ENCODE measurements at regions not wholly inside any gene's neighbourhood (a gene's known extent, or its start where the extent isn't known, plus 50 kb on each side); places are given as distances from the start of the nearest gene placed in this dataset.
"Not testable (repeated sequence)": the region's sequence is repeated elsewhere in the genome, so short reads cannot be mapped to it uniquely, and the experiment has no call there.

GRCh38 chr5:144598451-144599068 lies 427.9 kb downstream of the KCTD16 start:
- no peak overlapping the region for H3K4me3 ChIP-seq (ENCODE audit: low read length)
- no peak overlapping the region for H3K27ac ChIP-seq (ENCODE audit: low read depth, low read length)
- H3K9ac ChIP-seq (ENCODE audit: low read length), result no peak overlapping the region

DNA sequence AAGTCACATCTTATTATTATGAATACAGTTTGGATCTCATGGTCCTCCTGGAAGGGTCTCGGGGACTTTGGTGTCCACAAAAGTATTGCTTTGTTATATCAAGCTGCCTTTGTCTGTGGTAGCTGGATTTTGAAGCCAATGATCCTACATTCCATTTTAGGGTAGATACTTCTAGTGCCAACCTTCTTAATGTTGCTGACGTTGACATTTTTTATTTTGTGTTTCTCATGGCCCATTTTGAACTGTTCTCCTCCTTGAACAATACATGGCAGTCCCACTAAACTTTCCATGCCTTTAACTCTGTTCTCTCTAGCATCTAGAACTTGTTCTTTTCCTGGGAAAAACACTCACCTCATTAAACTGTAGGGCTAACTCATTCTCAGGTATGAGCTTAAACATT lies 425.8 kb downstream of the KCTD16 start:
- Histone ChIP-seq H3K36me3 (ENCODE audit: control insufficient read depth, insufficient read depth, low read length) (no peaks in the 10 kb centered on the region), H3K4me3 (ENCODE audit: low read length) (no peak overlapping the region), H3K27ac (ENCODE audit: low read depth, low read length) (no peak overlapping the region), H3K27me3 (ENCODE audit: control insufficient read depth, insufficient read depth, low read length) (no peaks in the 10 kb centered on the region), H3K4me1 (ENCODE audit: control insufficient read depth, insufficient read depth, low read length) (no peaks in the 10 kb centered on the region), H3K9ac (ENCODE audit: low read length) (no peak overlapping the region)

More at GRCh38 chr5:144598451-144599068, 427.9 kb downstream of the KCTD16 start:
- H3K4me1 ChIP-seq (ENCODE audit: control insufficient read depth, insufficient read depth, low read length), result no peaks in the 10 kb centered on the region
- H3K36me3 ChIP-seq (ENCODE audit: control insufficient read depth, insufficient read depth, low read length), result no peaks in the 10 kb centered on the region
- H3K27me3 ChIP-seq (ENCODE audit: control insufficient read depth, insufficient read depth, low read length), result no peaks in the 10 kb centered on the region

DNA sequence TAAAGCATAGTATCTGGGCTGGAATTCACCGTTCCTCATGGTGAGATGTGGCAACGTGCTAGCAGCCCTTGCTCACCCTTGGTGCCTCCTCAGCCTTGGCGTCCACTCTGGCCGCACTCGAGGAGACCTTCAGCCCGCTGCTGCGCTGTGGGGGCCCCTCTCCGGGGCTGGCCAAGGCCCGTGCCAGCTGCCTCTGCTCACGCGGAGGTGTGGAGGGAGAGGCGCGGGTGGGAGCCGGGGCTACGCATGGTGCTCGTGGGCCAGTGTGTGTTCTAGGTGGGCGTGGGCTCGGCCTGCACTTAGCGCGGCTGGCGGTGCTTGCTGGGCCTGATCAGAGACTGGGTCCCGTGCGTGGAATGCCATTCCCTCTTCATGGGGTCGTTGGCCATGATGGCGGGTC lies 424.2 kb downstream of the KCTD16 start:
- Histone ChIP-seq H3K36me3 (ENCODE audit: control insufficient read depth, insufficient read depth, low read length) (no peaks in the 10 kb centered on the region), H3K9ac (ENCODE audit: low read length) (no peak overlapping the region), H3K27me3 (ENCODE audit: control insufficient read depth, insufficient read depth, low read length) (no peaks in the 10 kb centered on the region), H3K4me3 (ENCODE audit: low read length) (no peak overlapping the region), H3K4me1 (ENCODE audit: control insufficient read depth, insufficient read depth, low read length) (no peaks in the 10 kb centered on the region), H3K27ac (ENCODE audit: low read depth, low read length) (no peak overlapping the region)

- not testable (repeated sequence) for H3K4me1 ChIP-seq (ENCODE audit: control insufficient read depth, insufficient read depth, low read length)
Observed at GRCh38 chr5:144594234-144594633, 423.6 kb downstream of the KCTD16 start.

GRCh38 chr5:144585681-144586080 lies 415.0 kb downstream of the KCTD16 start:
- no peak overlapping the region for H3K27ac ChIP-seq (ENCODE audit: low read depth, low read length)
- no peaks in the 10 kb centered on the region for H3K36me3 ChIP-seq (ENCODE audit: control insufficient read depth, insufficient read depth, low read length)
- no peaks in the 10 kb centered on the region for H3K4me1 ChIP-seq (ENCODE audit: control insufficient read depth, insufficient read depth, low read length)
- no peak overlapping the region for H3K9ac ChIP-seq (ENCODE audit: low read length)
- no peak overlapping the region for H3K4me3 ChIP-seq (ENCODE audit: low read length)
- H3K27me3 ChIP-seq (ENCODE audit: control insufficient read depth, insufficient read depth, low read length), result no peaks in the 10 kb centered on the region

More at GRCh38 chr5:144594234-144594633, 423.6 kb downstream of the KCTD16 start:
- not testable (repeated sequence) for H3K36me3 ChIP-seq (ENCODE audit: control insufficient read depth, insufficient read depth, low read length); H3K27ac ChIP-seq (ENCODE audit: low read depth, low read length); H3K4me3 ChIP-seq (ENCODE audit: low read length); H3K27me3 ChIP-seq (ENCODE audit: control insufficient read depth, insufficient read depth, low read length); H3K9ac ChIP-seq (ENCODE audit: low read length)

GRCh38 chr5:144583541-144584449 lies 413.1 kb downstream of the KCTD16 start:
- Histone ChIP-seq H3K4me1 (ENCODE audit: control insufficient read depth, insufficient read depth, low read length) (no peaks in the 10 kb centered on the region), H3K9ac (ENCODE audit: low read length) (no peak overlapping the region), H3K27me3 (ENCODE audit: control insufficient read depth, insufficient read depth, low read length) (no peaks in the 10 kb centered on the region), H3K27ac (ENCODE audit: low read depth, low read length) (no peak overlapping the region), H3K36me3 (ENCODE audit: control insufficient read depth, insufficient read depth, low read length) (no peaks in the 10 kb centered on the region), H3K4me3 (ENCODE audit: low read length) (no peak overlapping the region)

- Histone ChIP-seq H3K27me3 (ENCODE audit: control insufficient read depth, insufficient read depth, low read length) (no peaks in the 10 kb centered on the region), H3K36me3 (ENCODE audit: control insufficient read depth, insufficient read depth, low read length) (no peaks in the 10 kb centered on the region), H3K4me1 (ENCODE audit: control insufficient read depth, insufficient read depth, low read length) (no peaks in the 10 kb centered on the region), H3K9ac (ENCODE audit: low read length) (no peak overlapping the region), H3K4me3 (ENCODE audit: low read length) (no peak overlapping the region), H3K27ac (ENCODE audit: low read depth, low read length) (no peak overlapping the region)
Observed at GRCh38 chr5:144582066-144582465, 411.4 kb downstream of the KCTD16 start.

DNA sequence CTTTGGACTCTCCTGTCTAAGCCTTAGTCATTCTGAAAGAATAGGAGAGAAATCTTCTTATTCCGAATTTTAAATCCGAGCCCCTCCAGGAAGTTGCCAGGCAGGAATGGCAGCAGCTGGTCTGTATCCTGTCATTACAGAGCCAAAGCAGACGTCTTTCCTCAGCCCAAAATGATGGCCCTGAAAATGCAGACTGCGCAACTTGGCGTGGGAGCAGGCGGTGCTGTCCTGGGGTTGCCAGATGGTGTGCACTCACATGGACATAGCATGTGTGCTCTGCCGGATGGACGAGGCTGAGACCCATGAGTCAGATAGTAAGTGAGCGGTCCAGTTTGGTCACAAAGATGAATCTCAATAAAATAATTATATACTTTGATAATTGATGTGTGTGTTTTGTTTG lies 410.4 kb downstream of the KCTD16 start:
- no peak overlapping the region for H3K4me3 ChIP-seq (ENCODE audit: low read length)
- H3K9ac ChIP-seq (ENCODE audit: low read length), result no peak overlapping the region
- no peaks in the 10 kb centered on the region for H3K36me3 ChIP-seq (ENCODE audit: control insufficient read depth, insufficient read depth, low read length)
- H3K27me3 ChIP-seq (ENCODE audit: control insufficient read depth, insufficient read depth, low read length), result no peaks in the 10 kb centered on the region
- no peak overlapping the region for H3K27ac ChIP-seq (ENCODE audit: low read depth, low read length)
- H3K4me1 ChIP-seq (ENCODE audit: control insufficient read depth, insufficient read depth, low read length), result no peaks in the 10 kb centered on the region

GRCh38 chr5:144577676-144578075 lies 407.0 kb downstream of the KCTD16 start:
- Histone ChIP-seq H3K9ac (ENCODE audit: low read length) (no peak overlapping the region), H3K27me3 (ENCODE audit: control insufficient read depth, insufficient read depth, low read length) (no peaks in the 10 kb centered on the region), H3K4me1 (ENCODE audit: control insufficient read depth, insufficient read depth, low read length) (no peaks in the 10 kb centered on the region), H3K4me3 (ENCODE audit: low read length) (no peak overlapping the region), H3K27ac (ENCODE audit: low read depth, low read length) (no peak overlapping the region), H3K36me3 (ENCODE audit: control insufficient read depth, insufficient read depth, low read length) (no peaks in the 10 kb centered on the region)

GRCh38 chr5:144575736-144576135 lies 405.1 kb downstream of the KCTD16 start:
- H3K27me3 ChIP-seq (ENCODE audit: control insufficient read depth, insufficient read depth, low read length), result no peaks in the 10 kb centered on the region
- no peak overlapping the region for H3K4me3 ChIP-seq (ENCODE audit: low read length)
- H3K36me3 ChIP-seq (ENCODE audit: control insufficient read depth, insufficient read depth, low read length), result no peaks in the 10 kb centered on the region
- no peaks in the 10 kb centered on the region for H3K4me1 ChIP-seq (ENCODE audit: control insufficient read depth, insufficient read depth, low read length)
- H3K9ac ChIP-seq (ENCODE audit: low read length), result no peak overlapping the region
- no peak overlapping the region for H3K27ac ChIP-seq (ENCODE audit: low read depth, low read length)

DNA sequence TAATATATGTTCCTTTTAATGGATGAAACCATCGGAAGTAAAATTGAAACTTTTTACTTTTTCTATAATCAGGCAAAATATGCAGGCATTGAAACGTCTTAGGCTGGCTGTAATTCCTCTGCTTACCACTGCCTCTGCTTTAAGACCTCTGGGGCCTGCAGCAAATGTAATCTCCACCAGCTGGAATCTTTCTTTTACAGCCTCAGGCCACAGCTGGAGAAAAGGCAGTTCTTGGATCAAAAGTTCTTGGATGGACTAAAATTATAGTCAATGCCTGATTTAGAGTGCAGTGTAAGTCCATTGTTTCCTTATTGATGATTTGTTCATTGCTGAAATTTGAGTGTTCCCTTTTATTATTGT lies 396.7 kb downstream of the KCTD16 start:
- Histone ChIP-seq H3K27ac (ENCODE audit: low read depth, low read length) (no peak overlapping the region), H3K36me3 (ENCODE audit: control insufficient read depth, insufficient read depth, low read length) (no peaks in the 10 kb centered on the region), H3K4me3 (ENCODE audit: low read length) (no peak overlapping the region), H3K9ac (ENCODE audit: low read length) (no peak overlapping the region), H3K27me3 (ENCODE audit: control insufficient read depth, insufficient read depth, low read length) (no peaks in the 10 kb centered on the region), H3K4me1 (ENCODE audit: control insufficient read depth, insufficient read depth, low read length) (no peaks in the 10 kb centered on the region)

DNA sequence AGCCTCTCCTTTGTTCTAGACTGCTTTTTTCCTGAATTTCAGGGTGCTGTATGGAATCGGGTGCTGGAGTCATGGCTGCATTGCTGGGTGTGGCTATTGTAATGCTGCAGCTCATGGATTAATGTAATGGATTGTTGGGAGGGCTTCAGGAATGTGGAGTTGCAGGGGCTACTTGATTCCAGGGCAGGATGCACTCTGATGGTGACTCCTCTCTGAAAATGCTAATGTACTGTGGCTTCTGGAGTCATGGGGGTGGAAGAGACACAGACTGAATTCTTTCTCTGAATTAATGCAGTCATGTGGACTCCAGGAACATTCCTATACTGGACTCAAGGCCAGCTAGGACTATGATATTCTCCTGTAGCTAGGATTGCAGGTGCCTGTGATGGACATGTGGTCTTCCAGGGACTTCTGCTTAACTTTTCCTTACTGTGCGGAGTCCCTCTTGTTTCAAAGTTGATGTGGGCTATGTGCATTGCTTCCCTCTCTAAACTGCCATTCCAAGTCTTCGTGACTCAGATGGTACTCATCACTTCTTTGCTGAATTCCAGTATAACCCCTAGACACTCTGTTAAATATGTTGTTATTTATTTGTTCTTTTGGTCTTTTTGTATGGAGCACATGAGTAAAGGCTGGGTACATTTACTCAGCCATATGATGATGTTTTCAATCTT lies 396.2 kb downstream of the KCTD16 start:
- Histone ChIP-seq H3K27ac (ENCODE audit: low read depth, low read length) (no peak overlapping the region), H3K4me1 (ENCODE audit: control insufficient read depth, insufficient read depth, low read length) (no peaks in the 10 kb centered on the region), H3K4me3 (ENCODE audit: low read length) (no peak overlapping the region), H3K36me3 (ENCODE audit: control insufficient read depth, insufficient read depth, low read length) (no peaks in the 10 kb centered on the region), H3K27me3 (ENCODE audit: control insufficient read depth, insufficient read depth, low read length) (no peaks in the 10 kb centered on the region), H3K9ac (ENCODE audit: low read length) (no peak overlapping the region)

Measured in rectal smooth muscle tissue (tissue), 1 donor.